GM18867 (cell line): ENCODE measurements at regions not wholly inside any gene's neighbourhood (a gene's known extent, or its start where the extent isn't known, plus 50 kb on each side); places are given as distances from the start of the nearest gene placed in this dataset.
"Not testable (repeated sequence)": the region's sequence is repeated elsewhere in the genome, so short reads cannot be mapped to it uniquely, and the experiment has no call there.

Source experiments
- ATAC-seq: cut with Tn5 transposase; IDR thresholded peaks from one replicate; pipeline ENCODE4 v1.9.1; 2021; ENCODE audit warnings: mild to moderate bottlenecking, moderate library complexity; ENCODE audit not compliant: unreplicated experiment

GRCh38 chr6:167559675-167560479 lies 235.0 kb downstream of the TTLL2 start:
- ATAC-seq, result no peak

DNA sequence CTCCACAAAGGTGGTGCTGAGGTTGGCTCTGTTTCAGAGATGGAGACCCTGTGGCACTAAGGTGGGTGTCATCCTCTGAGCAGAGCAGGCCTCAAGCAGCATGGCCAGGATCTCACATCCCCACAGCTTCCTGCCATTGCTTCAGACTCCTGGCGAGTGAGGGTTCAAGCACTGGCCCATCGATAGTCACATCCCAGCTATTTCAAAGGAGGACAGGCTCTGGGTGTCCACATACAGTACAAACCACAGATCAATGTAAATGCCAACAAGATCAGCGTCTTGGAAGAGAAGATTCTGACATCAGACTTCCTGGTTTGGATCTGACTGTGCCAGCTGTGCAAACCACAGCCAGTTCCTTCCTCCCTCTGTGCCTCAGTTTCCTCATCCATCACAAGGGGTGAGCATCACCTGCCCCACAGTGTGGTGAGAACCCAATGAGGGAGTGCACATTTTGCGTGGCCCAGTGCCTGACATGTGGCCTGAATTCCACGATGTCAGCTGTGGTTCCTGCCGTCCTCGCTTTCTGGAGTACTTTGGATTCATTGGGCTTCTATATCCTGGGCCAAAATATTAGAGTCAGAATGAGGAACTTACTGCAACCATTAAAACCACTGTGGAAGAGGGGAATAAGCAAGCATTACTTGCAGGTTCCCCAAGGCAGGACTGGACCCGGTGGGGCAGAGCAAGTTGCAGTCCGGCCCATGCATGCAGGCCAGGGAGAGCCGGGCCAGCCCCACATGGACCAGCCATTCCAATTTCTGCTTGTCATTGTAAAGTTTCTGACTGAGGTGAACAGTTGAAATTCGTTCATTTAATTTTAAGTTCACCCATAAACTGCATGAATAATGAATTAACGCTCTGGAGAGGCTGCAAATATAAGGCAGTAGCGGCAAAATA lies 236.0 kb downstream of the TTLL2 start:
- ATAC-seq, result no peak

DNA sequence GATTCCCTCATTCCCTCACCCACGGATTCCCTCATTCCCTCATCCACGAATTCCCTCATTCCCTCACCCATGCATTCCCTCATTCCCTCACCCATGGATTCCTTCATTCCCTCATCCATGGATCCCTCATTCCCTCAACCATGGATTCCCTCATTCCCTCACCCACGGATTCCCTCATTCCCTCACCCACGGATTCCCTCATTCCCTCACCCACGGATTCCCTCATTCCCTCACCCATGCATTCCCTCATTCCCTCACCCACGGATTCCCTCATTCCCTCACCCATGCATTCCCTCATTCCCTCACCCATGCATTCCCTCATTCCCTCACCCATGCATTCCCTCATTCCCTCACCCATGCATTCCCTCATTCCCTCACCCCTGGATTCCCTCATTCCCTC lies 238.0 kb downstream of the TTLL2 start:
- ATAC-seq, result not testable (repeated sequence)

DNA sequence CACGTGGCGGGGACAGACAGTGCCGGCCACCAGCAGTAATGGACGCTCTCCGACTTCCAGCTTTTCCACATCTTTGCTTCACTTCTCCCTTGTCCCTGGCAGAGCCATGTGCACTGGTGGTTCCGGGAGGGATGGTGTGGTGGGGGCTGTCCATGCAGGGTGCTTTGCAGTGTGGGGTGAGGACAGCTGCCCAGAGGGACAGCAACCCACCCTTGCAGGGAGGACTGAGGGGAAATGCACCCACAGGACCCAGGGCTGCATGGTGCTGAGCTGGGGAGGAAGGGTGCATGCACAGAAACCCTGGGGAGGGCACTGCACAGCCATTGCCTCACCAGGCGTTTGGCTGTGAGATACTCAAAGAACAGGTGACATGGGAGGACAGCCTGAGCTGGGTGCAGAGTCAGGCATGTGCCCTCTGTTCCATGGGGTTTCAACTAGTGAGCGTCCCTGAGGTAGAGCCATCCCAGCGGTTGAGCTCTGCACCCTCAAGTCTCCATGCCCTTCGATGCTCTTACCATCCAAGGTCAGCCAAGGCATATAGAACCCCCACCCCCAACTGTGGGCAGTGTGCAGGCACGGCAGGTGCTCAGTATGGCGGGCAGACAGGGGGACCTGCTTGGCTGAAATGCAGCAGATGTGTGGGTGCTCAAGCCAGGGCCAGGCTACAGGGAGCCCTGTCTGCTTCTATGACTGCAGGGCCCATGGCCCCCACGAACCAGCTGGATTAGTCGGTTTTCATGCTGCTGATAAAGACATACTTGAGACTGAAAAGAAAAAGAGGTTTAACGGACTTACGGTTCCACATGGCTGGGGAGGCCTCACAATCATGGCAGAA lies 239.7 kb downstream of the TTLL2 start:
- ATAC-seq, result no peak

DNA sequence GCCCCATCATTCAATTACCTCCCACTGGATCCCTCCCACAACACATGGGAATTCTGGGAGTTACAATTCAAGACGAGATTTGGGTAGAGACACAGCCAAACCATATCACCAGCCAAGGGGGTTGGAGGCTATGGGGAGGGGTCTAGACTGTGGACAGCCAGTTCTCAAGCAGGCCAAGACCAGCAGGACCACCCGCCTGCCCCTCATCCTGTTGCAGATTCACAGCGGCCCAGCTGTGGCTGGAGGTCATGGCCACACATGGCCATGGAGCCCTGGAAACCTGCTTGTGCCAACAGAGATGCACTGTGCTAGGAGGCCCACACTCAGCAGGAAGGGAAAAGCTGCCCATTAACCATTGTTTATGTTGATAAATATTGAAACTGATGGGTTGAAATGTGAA lies 240.5 kb downstream of the TTLL2 start:
- ATAC-seq, result no peak

DNA sequence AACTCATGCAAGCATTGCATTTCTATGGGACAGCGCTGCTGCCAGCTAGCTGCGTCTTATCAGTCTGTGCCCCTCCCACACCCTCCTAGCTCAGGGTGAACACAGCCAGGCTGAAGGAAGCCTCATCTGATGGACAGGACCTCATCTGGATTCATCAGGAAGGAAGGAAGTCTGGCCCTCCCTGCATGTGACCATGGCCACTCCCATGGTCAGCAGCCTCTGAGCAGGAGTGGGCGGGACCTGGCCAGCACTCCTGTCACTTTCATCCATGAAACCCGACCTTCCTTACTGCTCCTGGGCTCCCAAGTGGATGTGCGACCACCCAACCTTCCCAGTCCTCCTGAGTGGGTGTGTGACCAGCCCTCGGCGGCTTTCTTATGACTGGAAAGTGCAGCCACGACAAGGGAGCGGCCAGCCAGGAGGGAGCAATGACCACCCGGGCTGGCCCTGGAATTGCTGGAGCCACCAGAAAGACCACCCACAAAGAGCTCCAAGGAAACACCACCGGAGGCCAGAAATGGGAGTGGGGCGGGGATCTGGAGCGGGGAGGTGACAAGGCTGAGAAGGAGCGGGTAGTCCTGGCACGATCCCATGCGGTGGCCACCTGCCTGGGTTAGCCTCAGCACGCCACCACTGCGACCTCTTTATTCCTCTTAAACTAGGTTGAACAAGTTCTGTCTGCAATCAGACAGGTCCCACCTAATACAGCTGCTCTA lies 241.2 kb downstream of the TTLL2 start:
- no peak for ATAC-seq

GRCh38 chr6:167566711-167567141 lies 241.8 kb downstream of the TTLL2 start:
- no peak for ATAC-seq

GRCh38 chr6:167567142-167568033 lies 242.5 kb downstream of the TTLL2 start:
- no peak for ATAC-seq

DNA sequence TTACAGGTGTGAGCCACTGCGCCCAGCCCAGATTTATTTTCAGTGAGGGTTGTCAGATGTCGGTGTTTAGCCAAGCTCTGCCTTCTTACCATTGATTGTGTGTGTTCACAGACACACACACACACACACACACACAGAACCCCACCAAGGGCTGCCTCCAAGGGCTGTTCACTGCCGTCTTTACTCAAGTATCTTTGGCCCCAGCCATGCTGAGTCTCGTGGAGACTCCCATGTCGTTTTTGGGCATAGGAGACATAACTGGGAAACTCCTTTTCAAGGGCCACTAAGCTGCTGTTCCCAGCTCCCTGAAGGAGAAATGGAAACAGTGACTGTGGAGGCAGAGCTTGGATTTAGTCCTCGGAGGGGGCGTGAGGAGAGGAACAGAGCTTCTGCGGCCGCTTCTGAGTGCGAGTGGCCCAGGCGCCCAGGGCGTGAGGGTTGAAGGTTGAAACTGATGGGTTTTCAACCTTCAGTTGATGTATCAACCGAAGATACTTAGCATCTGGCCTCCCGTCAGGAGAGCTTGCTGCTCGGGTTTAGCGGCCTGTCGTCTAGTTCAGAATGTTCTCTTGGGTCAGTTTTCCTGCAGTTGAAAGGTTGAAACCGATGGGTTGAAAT lies 243.6 kb downstream of the TTLL2 start:
- ATAC-seq, result no peak

DNA sequence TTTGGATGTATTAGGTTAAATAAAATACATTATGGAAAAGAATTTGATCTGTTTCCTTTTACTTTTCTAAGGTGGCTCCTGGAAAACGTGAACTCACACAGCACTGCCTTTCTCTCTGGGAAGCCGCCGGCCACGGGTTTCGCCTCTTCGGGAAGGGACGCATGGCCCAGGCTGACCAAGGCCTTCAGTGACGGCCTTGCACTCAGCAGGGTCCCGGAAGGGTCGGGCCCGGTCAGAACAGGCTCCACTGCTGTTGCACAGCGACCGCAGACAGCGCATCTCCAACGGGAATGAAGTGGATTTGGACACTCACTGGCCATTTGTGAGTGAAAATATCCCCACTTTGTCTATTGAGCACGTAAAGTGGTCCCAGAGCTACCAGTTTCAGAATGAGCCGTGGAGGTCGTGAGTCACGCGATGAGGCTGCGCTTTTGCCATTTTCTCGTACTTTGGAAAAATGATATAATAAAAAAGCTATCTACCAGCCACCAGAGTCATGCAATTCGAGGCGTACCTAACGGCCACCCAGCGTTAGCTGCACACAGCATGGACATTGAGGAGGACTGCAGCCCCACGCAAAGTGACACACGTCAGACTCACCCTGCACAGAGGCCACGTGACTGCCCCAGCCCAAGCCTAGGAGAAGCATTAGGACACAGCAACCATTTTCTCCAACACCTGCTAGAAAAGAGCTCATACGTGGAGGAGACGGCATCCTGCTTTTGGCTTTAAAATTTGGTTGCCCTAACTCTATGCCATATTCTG lies 244.3 kb downstream of the TTLL2 start:
- ATAC-seq, result no peak

- ATAC-seq, result no peak
These were observed 245.0 kb downstream of the TTLL2 start for GRCh38 chr6:167569879-167570278.

DNA sequence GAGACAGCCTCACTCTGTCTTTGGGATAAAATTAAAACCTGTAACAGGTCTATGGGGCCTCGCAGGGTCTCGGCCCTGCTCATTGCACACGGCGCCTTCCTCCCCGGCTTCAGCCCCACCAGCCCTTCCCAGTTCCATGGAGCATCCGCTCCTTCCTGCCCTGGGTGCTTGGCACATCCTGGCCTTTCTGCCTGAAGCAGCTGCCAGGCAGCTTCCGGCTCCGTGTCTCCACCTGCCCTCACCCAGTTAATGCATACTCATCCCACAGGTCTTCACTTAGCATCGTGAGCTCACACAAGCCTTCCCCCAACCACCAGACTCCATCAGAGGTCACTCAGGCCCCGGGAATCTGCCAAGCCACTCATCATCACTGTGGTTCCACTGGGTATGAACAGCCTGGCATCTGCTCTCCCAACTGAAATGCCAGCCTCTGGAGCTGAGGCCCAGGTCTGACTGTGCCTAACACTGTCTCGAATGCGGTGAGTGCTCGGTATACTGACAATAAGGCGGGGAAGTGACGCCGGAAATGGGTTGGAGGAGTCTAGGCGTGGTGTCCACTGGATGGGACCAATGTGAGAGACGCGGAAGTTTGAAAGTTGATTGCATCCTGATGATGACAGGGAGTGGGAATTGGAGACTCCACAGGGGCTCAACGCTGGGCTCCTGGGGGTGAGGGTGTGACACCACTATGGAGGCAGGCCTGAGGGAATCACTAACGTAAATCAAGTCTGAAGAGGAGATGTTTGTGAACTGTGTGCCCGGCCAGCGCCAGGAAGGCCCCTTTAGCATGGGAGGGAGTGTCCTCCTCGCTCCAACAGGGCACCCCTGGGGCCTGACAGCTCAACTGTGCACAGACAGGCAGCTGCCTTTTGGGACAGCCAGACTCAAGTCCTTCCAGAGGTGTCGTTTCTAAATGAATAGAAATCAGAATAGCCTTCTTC lies 245.8 kb downstream of the TTLL2 start:
- ATAC-seq, result no peak

GRCh38 chr6:167571550-167571949 lies 246.7 kb downstream of the TTLL2 start:
- ATAC-seq, result no peak

DNA sequence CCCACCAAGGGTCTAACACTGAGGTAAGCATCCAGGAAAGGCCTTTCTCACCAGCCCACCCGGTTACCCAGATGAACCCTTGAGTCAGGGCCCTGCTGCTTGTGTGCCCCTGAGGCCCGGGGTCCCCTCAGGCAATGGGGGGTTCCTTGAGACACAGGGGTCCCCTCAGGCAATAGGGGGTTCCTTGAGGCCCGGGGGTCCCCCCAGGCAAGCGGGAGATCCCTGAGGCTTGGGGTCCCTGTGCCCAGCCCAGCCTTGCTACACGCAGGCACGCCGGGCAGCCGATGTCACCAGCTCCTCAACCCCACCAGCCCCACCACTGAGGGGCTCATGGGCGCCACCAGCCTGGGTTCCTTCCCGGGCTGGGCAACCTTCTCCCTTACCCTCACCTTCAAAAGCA lies 247.2 kb downstream of the TTLL2 start:
- ATAC-seq, result no peak

DNA sequence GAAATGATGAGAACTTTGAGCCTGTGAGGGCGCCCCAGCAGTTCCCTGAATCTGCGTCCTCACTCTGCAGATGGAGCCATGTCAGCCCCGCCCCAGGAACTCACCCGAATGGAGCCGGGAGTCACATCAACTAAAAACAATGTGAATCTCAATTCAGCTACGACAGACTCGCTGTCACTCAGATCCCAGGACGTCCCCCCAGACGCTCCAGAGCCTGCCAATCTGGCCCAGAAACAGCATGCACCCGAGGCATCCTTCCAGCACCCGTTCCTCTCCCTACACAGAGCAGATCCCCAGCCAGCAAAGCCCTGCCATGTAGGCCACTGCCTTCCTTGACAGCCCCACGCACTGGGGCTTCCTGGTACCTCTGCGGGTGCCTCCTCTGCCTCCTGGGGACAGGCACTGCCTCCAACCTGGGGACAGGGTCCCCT lies 248.0 kb downstream of the TTLL2 start:
- ATAC-seq, result no peak

DNA sequence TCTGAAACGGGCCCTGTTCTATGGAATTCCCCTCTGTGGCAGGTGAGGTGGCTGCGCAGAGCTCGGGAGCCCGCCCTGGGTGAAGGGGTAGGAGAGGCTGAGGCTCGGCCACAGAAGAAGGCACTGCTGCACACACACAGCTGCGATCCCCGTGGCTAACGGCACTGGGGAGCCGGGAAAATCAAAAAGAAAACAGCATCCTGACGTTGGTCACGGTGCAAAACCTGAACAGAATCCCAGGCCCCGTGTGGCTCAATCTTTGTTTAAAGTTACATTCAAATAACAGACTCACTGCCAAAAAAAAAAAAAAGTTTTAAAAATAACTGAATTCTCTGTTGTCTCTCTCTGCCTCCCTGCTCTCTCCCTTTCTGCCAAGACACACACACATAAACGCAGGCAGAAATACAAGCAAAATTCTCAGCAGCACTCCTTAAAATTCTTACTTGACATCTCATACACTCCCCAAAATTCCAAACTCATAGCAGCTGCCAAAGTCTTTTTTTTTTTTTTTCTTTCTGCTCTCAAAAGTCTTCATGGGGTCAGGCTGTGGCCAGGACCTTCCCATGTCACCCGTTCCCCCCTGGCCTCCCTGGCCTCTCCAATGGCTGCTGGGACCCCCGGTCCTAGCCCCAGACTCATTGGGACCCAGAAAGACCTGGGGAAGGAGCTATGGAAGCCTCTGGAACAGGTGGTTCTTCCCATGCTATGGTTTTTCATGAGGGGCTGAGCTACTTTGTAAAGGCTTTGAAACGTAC lies 248.8 kb downstream of the TTLL2 start:
- no peak for ATAC-seq
